GM19025 (cell line): ENCODE measurements at regions not wholly inside any gene's neighbourhood (a gene's known extent, or its start where the extent isn't known, plus 50 kb on each side); places are given as distances from the start of the nearest gene placed in this dataset.
"Not testable (repeated sequence)": the region's sequence is repeated elsewhere in the genome, so short reads cannot be mapped to it uniquely, and the experiment has no call there.

Source experiments
- ATAC-seq: cut with Tn5 transposase; IDR thresholded peaks from one replicate; pipeline ENCODE4 v1.9.1; 2021; ENCODE audit warnings: mild to moderate bottlenecking, low read depth, moderate library complexity; ENCODE audit not compliant: unreplicated experiment

DNA sequence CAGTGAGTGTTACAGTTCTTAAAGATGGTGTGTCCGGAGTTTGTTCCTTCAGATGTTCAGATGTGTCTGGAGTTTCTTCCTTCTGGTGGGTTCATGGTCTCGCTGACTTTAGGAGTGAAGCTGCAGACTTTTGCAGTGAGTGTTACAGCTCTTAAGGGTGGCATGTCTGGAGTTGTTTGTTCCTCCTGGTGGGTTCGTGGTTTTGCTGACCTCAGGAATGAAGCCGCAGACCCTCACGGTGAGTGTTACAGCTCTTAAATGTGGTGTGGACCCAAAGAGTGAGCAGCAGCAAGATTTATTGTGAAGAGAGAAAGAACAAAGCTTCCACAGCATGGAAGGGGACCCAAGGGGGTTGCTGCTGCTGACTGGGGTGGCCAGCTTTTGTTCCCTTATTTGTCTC, 159.6 kb downstream of the POLR1F start:
- not testable (repeated sequence) for ATAC-seq

DNA sequence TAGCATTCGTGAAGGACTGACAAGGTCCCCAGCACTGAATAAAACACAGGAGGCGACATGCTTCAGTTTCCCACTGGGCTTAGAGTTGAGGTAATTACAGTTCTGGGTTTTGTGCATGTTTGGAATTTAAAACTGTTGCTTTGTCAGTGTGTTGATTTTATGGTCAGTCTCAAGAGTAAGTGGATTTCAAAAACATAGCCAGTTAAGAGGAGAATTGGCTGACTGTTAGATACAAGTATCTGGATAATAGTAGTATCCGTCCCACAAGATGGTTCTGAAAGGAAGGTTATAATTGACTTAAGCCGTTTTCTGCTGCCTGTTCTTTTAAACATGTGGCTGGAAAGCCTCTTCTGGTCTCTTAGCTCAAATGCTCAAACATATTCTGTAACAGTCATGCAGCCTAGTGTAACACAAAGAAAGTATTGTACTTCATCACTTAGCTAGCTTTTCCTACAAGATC, 170.9 kb downstream of the POLR1F start:
- no peak for ATAC-seq

GRCh38 chr7:19533266-19533665, 175.6 kb downstream of the POLR1F start:
- ATAC-seq, result no peak

DNA sequence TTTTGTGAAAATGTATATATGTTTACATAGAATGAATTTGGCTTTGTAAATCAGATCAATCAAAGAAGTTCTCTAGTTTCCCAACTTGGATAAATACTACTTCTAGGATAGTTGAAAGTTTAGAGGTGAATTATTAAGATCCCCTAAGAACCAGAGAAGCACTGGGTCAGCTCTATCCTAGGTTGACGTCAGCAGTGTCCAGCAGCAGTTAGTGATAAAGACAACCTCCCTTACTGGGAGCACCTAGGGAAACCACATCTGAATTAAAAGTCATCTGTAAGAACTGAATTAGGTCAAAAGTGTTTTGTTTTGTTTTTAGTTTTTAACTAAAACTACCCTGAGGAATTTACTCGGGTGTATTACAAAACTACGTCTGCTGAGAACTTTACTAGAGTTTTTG, 178.0 kb downstream of the POLR1F start:
- no peak for ATAC-seq

GRCh38 chr7:19530261-19530660, 178.6 kb downstream of the POLR1F start:
- no peak for ATAC-seq

- ATAC-seq, result no peak
These were observed 182.2 kb downstream of the POLR1F start for GRCh38 chr7:19526639-19527038.

GRCh38 chr7:19522486-19522885, 186.4 kb downstream of the POLR1F start:
- no peak for ATAC-seq

DNA sequence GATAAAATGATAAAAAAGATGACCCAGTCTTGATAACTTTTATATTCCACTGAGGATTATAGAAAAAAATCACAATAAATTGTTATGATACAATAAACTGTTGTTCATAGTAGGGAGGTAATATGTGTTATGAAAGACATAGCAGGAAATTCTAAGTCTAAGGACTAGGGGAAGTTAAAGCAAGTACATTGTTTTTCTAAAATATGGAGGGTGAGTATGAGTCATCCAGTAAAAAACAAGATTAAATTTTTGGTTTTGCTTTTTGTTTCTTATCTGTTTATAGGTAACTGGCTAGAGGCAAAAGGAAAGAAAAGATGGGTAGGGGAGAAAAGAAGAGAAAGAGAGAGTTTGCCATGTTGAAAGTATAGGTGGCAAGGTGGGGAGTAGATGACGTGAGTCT, 188.4 kb downstream of the POLR1F start:
- no peak for ATAC-seq

- no peak for ATAC-seq
These were observed 189.3 kb downstream of the POLR1F start for GRCh38 chr7:19519443-19520021.

- ATAC-seq, result not testable (repeated sequence)
These were observed 191.3 kb downstream of the POLR1F start for GRCh38 chr7:19517546-19517945.

DNA sequence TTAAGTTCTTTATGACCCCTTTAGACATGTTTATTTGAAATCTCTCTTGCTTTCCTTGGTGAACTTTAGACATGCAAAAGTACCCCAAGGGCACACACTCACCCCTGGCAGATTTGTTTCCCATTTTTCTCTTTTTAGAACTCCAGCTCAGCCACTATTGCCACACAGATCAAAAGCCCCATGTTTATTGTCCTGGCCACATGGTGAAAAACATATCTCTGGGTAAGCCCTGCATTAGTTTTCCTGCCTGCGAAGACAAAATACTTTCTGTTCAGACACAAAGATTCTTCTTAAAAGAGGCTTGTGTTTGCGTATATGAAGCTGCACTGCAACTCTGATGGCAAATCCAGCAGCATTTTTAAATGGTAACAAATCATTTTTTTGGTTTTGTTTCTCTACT, 200.0 kb downstream of the POLR1F start:
- no peak for ATAC-seq

- no peak for ATAC-seq
These were observed 200.7 kb downstream of the POLR1F start for GRCh38 chr7:19508124-19508523.

DNA sequence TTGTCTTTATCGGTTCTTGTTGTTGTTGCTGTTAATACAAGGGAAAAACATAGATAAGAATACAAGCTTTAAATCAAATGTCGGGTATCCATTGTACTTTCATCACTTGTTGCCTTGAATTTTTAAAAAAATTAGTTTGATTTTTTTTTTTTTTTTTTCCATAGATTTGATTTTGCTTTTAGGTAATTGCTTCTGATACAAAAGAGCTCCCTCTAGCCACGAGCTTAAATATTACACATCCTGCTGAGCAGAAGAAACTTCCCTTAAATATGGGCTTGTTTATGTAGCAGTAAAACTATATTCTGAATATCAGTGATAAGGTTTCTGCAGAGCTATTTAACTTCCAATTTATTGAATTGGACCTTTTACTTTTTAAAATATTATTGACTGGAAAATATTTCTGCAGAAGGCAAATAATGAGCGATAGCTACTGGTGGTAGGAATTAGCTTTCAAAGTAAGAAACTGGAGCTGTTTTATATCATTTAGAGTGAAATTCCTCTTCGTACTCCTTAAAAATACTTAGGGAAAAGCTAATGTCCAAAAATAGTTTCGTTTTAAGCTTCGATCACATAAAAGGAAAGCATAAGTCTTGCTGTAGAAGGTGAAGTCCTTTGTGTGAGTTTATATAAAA, 216.9 kb downstream of the POLR1F start:
- ATAC-seq, result no peak

DNA sequence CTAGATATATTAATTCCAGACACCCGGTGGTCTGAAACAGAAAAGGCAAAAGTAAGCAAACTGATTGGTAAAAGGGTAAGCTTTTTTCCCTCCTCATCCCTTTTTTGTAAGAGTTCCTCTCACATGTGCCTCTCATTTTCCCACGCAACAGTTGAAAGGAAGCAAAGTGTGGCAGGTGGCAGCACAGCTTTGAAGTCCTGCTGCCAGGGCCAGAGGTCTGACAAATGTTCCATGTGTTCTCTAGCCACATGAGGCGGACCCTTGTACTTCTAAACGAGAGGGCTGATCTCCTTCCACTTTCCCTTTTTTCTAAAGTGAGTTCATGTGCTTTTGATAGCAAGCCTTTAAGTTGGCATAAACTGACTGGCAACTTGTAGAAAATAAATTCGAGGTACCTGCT, 217.5 kb downstream of the POLR1F start:
- ATAC-seq, result no peak

DNA sequence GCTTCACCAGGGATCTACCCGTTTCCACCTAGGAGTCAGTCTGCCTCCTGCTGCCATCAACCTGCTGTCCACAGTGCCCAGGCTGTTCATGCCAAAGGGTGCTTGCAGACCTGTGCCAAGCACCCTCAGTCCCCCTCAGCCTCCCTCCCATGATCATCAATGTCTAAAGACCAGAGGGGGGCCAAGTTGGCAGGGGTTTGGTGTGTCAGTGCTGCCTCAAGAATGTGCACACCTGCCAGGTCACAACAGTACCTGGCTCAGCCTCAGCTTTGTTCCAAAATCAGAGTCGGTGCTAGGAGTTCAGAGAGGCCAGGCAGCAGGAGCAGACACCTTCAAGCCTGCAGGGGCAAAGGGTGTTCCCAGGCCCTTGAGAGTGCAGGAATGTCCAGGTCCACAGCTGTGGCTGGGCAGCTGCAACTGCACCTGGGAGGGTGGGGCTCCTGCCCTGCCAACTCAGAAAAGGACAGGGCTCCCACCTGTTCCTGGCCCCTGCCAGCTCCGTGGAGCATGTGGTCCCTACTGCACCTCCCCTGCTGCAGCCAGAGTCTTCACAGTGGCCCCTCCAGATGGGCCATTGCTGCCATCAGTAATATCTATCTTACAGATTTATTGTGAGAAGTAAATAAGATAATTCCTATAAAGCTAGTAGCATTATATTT, 219.5 kb downstream of the POLR1F start:
- ATAC-seq, result no peak

DNA sequence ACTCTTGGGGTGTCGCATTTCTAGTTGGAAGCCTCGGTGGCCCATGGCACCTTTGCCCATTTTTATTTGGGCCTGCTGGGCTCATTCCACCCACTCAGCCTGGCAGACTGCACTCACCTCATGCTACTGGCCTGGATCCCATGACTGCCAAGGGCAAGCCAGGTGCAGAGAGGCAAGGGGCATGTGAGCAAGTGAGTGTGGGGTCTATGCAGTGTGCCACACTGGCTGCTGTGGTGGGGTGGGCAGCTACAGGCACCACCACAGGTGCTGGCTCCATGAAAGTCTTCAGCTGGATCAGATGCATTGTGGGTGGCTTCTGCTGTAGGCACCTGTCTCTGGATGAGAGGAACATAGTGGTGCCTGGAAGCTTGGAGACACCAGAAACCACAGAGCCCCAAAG, 220.8 kb downstream of the POLR1F start:
- ATAC-seq, result no peak

DNA sequence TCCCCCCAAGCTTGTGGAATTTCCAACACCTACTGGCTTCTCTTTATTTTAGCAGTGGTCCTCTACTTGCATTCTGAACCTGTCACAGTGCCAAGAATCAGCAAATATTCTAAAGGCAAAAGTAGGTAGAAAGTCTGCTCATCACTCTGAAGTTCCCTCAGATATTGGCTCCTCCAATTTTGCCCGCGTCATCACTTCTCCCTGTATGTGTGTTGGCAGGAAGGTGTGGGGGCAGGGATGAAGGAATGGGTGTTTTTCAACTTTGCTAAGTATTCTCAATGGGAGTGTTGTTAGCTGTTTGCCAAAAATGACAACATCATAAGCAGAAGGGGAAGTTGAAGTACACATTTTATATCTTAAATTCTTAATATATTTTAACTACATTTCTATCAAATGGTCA, 226.2 kb downstream of the POLR1F start:
- ATAC-seq, result no peak

- ATAC-seq, result no peak
These were observed 228.5 kb downstream of the POLR1F start for GRCh38 chr7:19480383-19480782.

GRCh38 chr7:19470031-19470430, 238.8 kb downstream of the POLR1F start:
- ATAC-seq, result no peak

GRCh38 chr7:19465861-19466260, 243.0 kb downstream of the POLR1F start:
- no peak for ATAC-seq

DNA sequence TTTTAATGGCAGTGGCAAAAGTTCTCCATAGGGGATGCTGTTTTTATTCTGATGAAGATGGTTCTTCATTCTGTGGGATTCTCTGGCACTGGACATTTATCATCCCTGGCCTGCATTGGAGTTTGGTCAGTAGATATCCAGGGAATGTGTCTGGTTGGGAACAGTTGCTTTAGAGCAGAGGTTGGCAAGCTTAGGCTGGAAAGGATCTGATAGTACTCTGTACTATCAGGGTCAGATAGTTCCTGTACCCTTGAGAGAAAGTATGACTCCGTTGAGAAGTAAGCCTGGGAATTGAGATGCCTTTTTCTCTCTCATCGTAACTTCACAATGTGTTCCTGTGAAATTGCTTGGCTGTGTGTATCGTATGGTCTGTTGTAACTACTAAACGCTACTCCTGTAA, 244.1 kb downstream of the POLR1F start:
- no peak for ATAC-seq

- no peak for ATAC-seq
These were observed 244.6 kb downstream of the POLR1F start for GRCh38 chr7:19464241-19464640.
